ENCODE measurements at regions not wholly inside any gene's neighbourhood (a gene's known extent, or its start where the extent isn't known, plus 50 kb on each side); places are given as distances from the start of the nearest gene placed in this dataset.
"Not testable (repeated sequence)": the region's sequence is repeated elsewhere in the genome, so short reads cannot be mapped to it uniquely, and the experiment has no call there.

DNA sequence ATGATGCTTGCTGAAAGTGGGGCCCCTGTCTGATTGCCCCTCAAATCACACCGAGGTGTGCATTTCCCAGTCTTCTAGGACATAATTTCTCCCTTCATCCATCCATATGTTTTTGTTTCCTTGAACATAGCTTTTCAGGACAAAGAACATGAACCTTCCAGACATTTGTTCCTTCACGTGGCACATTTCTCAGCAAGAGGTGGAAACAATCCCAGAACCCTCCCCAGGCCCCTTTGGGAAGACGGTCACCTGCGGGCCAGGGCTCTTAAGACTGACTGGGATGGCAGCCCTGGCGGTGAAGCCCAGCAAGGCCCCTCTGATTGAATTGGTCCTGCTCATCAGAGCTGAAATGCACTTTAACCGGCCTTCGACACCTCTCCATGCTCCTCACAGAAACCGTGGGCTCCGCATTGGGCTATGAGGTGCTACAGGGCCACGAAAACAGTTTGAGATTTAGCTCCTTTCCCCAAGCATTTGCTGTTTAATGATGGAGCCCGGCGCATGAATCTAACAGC is 522.5 kb upstream of the DPP6 start:
- no peak for DNase-seq (ENCODE audit: low spot score)

GRCh38 chr7:153530441-153530840 is 521.8 kb upstream of the DPP6 start:
- no peak for DNase-seq (ENCODE audit: low spot score)

DNA sequence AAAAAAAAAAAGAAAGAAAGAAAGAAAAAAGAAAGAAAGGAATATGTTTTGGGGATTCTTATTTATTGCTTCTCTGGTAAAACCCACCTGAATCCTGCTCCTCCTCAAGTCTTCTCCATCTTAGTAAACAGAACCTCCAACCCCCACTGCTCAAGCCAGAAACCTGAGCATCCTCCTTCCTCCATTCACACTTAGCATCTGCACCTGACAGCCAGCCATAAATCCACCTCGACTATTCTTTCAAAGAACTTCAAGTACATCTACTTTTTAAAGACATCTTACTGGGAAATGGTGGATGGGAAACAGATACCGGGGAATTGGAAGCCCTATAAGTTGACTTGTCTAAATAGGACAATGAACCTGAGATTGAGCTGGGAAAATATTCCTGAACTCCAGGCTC is 519.9 kb upstream of the DPP6 start:
- DNase-seq (ENCODE audit: low spot score), result no peak

GRCh38 chr7:153537271-153537670 is 514.9 kb upstream of the DPP6 start:
- no peak for DNase-seq (ENCODE audit: low spot score)

DNA sequence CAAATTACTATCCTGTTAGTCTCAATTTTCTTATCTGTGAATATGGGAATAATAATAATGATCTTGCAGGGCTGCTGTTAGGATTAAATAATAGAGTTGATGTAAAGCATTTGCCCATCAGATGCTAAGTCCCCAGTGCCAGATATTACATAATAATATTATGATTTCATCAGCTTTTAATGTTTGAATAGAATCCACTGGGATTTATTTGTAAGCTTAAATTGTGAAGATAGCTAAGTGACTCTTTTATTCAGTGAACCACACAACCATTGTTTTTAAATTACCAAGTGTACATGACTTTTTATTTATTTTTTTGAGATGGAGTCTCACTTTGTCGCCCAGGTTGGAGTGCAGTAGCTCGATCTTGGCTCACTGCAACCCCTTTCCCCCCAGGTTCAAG is 510.3 kb upstream of the DPP6 start:
- DNase-seq (ENCODE audit: low spot score), result no peak

- DNase-seq (ENCODE audit: low spot score), result no peak
Measured at GRCh38 chr7:153543232-153543631, 509.0 kb upstream of the DPP6 start.

DNA sequence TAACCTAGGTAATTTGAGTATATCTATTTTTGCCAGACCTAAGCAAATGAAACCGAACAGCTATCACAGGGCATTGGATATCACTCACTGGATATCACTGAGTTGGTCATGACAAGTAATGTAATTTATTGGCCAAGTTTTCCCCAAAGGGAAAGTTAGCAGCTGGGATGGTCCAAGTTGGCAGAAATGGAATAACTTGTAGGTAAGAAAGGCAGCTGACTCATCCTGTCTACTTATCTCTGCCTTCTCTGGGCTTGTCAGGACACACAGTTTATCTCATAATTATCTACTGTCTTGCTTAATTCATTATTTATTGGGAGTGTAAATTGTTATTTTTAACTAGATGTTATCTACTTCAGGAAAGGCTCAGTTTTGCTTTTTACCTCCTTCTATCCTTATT is 502.0 kb upstream of the DPP6 start:
- no peak for DNase-seq (ENCODE audit: low spot score)

DNA sequence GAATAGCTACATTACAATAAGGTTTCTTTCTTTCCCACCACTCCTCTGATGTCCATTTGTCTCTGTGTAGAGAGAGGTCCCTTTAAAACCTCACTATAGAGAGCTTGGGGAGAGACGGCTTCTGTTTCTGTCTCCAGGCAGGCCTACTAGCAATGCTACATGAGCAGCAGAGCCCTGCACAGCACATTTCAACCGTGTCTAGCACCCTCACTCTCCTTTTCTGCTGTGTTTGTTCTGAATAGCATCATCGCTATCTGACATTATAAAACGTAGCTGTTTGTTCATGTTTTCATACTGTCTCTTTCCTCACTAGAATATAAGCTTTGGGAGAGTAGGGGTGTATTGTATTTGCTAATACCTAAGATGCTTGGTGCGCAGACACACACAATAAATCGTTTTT is 487.8 kb upstream of the DPP6 start:
- no peak for DNase-seq (ENCODE audit: low spot score)

DNA sequence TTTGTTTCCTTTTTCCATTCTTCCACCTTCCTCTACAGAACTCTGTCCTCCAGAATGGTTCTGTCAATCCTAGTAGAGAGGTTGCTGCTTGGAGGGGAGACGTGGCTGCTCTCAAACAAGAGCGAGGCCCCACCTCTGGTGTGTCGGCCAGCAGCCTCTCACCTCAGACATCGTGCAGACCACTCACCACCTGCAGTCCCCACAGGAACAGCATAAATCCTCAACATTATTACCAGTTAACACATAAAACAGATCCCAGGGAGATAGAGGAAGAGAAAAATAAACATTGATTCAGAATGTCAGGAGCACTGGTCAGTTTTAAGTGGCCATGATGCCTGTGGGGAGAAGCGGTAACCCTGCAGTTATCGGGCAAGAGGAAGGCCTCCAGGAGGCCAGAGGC is 485.9 kb upstream of the DPP6 start:
- no peak for DNase-seq (ENCODE audit: low spot score)

DNA sequence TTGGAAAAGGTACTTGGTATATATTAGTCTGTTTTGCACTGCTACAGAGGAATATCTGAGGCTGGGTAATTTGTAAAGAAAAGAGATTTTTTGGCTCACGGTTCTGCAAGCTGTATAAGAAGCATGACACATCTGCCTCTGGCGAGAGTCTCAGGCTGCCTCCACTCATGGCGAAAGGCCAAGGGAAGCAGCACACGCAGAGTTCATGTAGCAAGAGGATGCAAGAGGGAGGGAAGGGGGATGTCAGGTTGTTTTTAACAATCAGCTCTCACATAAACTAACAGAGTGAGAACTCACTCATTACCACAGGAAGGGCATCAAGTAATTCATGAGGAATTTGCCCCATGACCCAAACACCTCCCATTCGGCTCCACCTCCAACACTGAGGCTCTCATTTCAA is 484.8 kb upstream of the DPP6 start:
- DNase-seq (ENCODE audit: low spot score), result no peak

DNA sequence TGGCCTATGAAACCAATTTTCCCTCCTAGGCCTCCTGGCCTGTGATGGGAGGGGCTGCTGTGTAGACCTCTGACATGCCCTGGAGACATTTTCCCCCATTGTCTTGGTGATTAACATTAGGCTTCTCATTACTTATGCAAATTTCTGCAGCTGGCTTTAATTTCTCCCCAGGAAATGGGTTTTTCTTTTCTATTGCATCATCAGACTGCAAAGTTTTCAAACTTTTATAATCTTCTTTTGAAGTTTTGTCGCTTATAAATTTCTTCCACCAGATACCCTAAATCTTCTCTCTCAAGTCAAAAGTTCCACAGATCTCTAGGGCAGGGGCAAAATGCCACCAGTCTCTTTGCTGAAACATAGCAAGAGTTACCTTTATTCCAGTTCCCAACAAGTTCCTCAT is 482.7 kb upstream of the DPP6 start:
- DNase-seq (ENCODE audit: low spot score), result not testable (repeated sequence)

DNA sequence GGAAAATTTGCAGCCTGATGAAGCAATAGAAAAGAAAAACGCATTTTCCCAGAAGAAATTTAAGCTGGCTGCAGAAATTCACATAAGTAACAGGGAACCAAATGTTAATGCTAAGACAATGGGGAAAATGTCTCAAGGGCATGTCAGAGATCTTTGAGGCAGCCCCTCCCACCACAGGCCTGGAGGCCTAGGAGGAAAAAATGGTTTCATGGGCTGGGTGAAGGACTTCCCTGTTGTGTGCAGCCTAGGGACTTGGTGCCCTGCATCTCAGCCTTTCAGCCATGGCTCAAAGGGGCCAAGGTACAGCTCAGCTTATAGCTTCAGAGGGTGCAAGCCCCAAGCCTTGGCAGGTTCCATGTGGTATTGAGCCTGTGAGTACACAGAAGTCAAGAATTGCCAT is 476.1 kb upstream of the DPP6 start:
- DNase-seq (ENCODE audit: low spot score), result no peak

GRCh38 chr7:153581419-153581818 is 470.8 kb upstream of the DPP6 start:
- DNase-seq (ENCODE audit: low spot score), result no peak

DNA sequence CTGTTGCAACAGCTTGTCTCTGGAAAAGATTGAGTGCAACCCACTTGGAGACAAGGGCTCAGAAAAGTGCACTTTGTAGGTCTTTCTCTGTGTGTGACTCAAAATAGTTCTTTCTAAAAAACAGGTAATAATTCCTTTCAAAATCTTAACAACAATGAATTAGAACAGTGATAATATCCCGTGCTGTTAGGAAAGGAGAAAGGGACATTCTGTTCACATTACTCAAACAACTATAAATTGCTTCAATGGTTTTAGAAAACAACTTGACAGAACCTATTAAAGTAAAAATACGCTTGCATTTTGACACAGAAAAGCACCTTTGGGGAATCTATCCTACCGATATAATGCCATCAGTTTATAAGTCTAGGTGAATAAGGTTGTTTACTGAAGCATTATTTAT is 468.1 kb upstream of the DPP6 start:
- no peak for DNase-seq (ENCODE audit: low spot score)

- no peak for DNase-seq (ENCODE audit: low spot score)
Measured at GRCh38 chr7:153588586-153588985, 463.6 kb upstream of the DPP6 start.

DNA sequence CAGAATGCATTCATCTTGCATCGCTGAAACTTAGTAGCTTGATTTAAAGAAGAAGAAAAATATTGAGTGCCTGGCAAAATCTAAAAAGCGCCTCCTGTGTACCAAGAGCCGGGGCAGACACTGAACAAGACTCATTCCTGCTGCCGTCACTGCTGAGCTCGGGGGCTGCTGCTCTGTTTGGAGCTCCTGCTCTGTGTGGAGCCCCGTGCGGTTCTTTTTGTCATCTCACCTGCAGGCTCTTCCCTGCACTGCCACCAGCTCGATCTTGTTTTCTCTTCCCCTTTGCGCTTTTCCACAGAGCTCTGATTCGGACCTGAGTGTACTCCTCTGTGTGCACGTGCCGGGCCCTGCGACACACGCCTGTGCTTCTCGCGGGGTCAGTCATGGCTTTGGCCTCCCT is 462.1 kb upstream of the DPP6 start:
- DNase-seq (ENCODE audit: low spot score), result no peak

- no peak for DNase-seq (ENCODE audit: low spot score)
Measured at GRCh38 chr7:153590571-153590970, 461.6 kb upstream of the DPP6 start.

GRCh38 chr7:153607354-153607753 is 444.8 kb upstream of the DPP6 start:
- DNase-seq (ENCODE audit: low spot score), result no peak

DNA sequence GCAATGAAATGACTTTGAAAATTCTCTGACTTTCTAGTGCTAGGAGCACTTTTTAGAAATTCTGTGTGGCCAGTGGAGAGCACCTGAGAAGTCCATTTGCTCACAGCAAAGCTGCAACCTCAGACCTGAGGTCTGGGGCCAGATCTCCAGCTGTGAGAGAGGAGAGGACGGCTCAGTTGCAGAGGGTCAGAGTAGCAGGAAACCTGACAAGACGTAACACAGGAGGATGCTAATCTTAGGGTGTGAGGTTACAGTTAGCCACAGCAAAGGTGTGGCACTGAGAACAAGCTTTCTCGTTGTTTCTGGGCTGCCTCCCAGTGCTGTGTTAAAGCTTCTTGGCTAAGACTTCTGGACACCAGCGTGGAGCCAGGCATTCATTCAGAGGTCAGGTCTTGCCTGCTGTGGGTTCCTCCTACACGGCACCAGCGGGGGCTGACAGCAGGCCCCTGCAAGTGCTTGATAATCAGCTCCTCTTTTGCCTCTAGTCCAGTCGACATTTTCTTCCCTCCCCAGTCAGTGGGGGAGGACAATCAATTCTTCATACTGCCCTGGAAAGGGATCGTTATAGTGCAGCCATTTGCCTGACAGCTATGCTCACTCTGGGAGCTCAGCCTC is 435.4 kb upstream of the DPP6 start:
- no peak for DNase-seq (ENCODE audit: low spot score)

DNA sequence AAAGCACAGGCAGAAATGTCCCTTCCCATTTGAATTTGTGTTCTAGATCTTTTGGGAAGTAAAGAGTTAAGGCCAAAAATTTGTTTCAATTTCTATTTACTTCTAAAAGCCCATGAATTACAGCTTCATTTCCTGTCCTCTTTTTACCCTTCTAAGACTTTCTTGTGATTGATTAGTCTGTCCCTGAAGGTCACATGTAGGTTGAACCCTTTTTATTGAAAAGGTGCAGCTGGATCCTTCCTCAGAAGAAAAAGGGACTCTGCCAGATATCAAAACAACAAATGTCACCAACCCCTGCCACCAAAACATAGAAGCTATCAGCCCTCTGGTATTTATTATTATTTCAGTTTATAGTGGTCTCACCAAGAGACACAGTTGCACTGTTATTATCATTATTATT is 424.9 kb upstream of the DPP6 start:
- no peak for DNase-seq (ENCODE audit: low spot score)

DNA sequence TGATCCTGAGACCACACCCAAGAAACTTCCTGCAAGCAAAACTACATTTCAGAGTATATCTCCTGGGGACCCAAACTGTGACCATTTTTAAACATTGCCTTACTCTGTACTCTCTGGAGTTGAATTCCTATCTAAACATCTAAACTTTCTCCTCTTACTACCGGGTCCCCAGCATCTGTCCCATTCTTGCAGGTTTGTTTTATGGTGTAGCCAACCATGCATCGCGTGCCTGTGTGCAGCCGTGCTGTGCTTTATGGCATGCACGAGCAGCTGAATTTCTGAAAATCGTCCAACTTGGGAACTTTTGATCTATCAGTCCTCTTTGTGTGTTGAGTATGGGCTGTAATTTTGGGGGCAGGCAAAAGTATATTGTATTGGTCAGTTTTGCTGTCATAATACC is 423.8 kb upstream of the DPP6 start:
- no peak for DNase-seq (ENCODE audit: low spot score)

DNA sequence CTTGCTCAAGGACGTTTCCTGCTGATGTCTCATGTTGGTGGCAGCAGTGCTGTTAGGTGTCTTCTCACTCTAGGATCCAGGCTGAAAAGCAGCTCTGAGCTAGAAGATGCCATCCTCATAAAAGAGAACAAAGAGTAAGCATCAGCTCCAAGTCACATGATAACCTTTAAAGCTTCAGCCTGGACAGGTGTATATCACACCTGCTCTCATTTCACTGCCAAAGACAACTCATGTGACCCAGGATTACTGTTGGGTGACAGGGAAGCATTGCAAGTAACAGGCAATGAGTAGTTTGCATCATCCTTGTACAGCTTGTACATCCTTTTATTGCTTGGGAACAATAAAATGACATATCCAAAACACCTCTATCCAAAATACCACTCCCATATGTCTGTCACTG is 423.4 kb upstream of the DPP6 start:
- DNase-seq (ENCODE audit: low spot score), result no peak

- no peak for DNase-seq (ENCODE audit: low spot score)
Measured at GRCh38 chr7:153638821-153639435, 413.3 kb upstream of the DPP6 start.

- DNase-seq (ENCODE audit: low spot score), result no peak
Measured at GRCh38 chr7:153640586-153640985, 411.6 kb upstream of the DPP6 start.
